Stomach (tissue), 4 donors: ENCODE measurements at regions not wholly inside any gene's neighbourhood (a gene's known extent, or its start where the extent isn't known, plus 50 kb on each side); places are given as distances from the start of the nearest gene placed in this dataset.

Experiments used
- EP300 ChIP-seq: sonication (generic); formaldehyde crosslinking; IDR thresholded peaks from one replicate; pipeline ENCODE4 v1.6.1; 2017; ENCODE audit warnings: antibody characterized with exemption
- POLR2A ChIP-seq, 4 donors: fragments of 450-650 bp; IDR thresholded peaks; one replicate each; pipeline ENCODE4 v1.6.1; 2016; ENCODE audit warnings: antibody characterized with exemption in 4 of 4, control low read depth in 2 of 4, mild to moderate bottlenecking in 1 of 4, moderate library complexity in 1 of 4
- TF ChIP-seq, protein P1 (sequence below), 7 experiments: fragments of 450-650 bp in 4 of 7; fragments of 200-600 bp in 3 of 7; sonication (generic) in 3 of 7; IDR thresholded peaks; one replicate each; pipeline ENCODE4 v1.5.1; 2016 to 2019; ENCODE audit warnings: antibody characterized with exemption in 7 of 7, control low read depth in 2 of 7, mild to moderate bottlenecking in 1 of 7

DNA sequence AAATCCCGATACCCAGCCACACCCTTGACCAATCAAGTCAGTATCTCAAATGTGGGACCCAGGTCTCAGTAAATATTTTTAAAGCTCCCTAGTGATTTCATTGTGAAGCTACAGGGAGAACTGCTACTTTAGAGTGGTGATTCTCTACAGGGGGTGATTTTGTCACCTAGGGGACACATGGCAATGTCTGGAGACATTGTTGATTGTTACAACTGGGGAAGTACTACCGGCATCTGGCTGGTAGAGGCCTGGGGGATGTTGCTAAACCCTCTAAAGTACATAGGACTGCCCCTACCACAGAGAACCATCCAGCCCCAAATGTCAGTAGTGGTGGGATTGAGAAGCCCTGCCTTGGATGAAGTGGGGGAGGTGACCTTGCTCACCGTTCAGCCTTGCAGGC is 152.9 kb downstream of the RPS24 start:
- TF ChIP-seq POLR2A (IDR thresholded peaks at IDR 0.05) (no peak), EP300 (no peak)
- TF ChIP-seq, protein P1, sequence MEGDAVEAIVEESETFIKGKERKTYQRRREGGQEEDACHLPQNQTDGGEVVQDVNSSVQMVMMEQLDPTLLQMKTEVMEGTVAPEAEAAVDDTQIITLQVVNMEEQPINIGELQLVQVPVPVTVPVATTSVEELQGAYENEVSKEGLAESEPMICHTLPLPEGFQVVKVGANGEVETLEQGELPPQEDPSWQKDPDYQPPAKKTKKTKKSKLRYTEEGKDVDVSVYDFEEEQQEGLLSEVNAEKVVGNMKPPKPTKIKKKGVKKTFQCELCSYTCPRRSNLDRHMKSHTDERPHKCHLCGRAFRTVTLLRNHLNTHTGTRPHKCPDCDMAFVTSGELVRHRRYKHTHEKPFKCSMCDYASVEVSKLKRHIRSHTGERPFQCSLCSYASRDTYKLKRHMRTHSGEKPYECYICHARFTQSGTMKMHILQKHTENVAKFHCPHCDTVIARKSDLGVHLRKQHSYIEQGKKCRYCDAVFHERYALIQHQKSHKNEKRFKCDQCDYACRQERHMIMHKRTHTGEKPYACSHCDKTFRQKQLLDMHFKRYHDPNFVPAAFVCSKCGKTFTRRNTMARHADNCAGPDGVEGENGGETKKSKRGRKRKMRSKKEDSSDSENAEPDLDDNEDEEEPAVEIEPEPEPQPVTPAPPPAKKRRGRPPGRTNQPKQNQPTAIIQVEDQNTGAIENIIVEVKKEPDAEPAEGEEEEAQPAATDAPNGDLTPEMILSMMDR (IDR thresholded peaks at IDR 0.05) = no peak
